OCI-LY7 (cell line): ENCODE measurements at regions not wholly inside any gene's neighbourhood (a gene's known extent, or its start where the extent isn't known, plus 50 kb on each side); places are given as distances from the start of the nearest gene placed in this dataset.

Experiments
- CTCF ChIP-seq: fragments of 200-600 bp; sonication (generic); conservative IDR thresholded peaks from 2 replicates; pipeline ENCODE4 v1.5.1; 2014; ENCODE audit warnings: mild to moderate bottlenecking, antibody characterized with exemption, low read length, moderate library complexity, mixed read lengths
- EZH2phosphoT487 ChIP-seq: fragments of 200-600 bp; sonication (generic); IDR thresholded peaks from 2 replicates; pipeline ENCODE4 v1.6.1; 2018; ENCODE audit warnings: low read depth, borderline replicate concordance, mild to moderate bottlenecking, mixed run types, antibody characterized with exemption, low read length, moderate library complexity, mixed read lengths

- TF ChIP-seq CTCF (no peak), EZH2phosphoT487 (no peak)
Measured at GRCh38 chr3:87425056-87425455, 148.7 kb upstream of the POU1F1 start.
